Thyroid gland (tissue), 4 donors: ENCODE measurements at regions not wholly inside any gene's neighbourhood (a gene's known extent, or its start where the extent isn't known, plus 50 kb on each side); places are given as distances from the start of the nearest gene placed in this dataset.
"Not testable (repeated sequence)": the region's sequence is repeated elsewhere in the genome, so short reads cannot be mapped to it uniquely, and the experiment has no call there.

ENCODE experiments used
- DNase-seq, 2 donors: peaks; one replicate each; pipeline ENCODE4 v3.0.0-alpha.2; 2019
- H3K27ac ChIP-seq, 3 donors: fragments of 200-600 bp; sonication (generic); 1 replicate in 2 of 3; 2 replicates in 1 of 3; pipeline ENCODE4 v1.5.1; 2016 to 2019; ENCODE audit warnings: mild to moderate bottlenecking in 1 of 3, moderate library complexity in 1 of 3
- H3K27me3 ChIP-seq: fragments of 200-600 bp; sonication (generic); one replicate; pipeline ENCODE4 v1.5.1; 2019
- H3K36me3 ChIP-seq, 2 donors: fragments of 200-600 bp; sonication (generic); one replicate each; pipeline ENCODE4 v1.5.1; 2016 to 2019
- H3K4me1 ChIP-seq, 2 donors: fragments of 200-600 bp; sonication (generic); one replicate each; pipeline ENCODE4 v1.5.1; 2017 to 2019
- H3K4me3 ChIP-seq, 3 donors: fragments of 200-600 bp; sonication (generic); replicated peaks in 1 of 3; 1 replicate in 2 of 3; 2 replicates in 1 of 3; pipeline ENCODE4 v1.5.1; 2016; ENCODE audit warnings: mild to moderate bottlenecking in 1 of 3
- H3K9me3 ChIP-seq: fragments of 200-600 bp; sonication (generic); one replicate; pipeline ENCODE4 v1.5.1; 2017
- CTCF ChIP-seq, 6 experiments: fragments of 200-600 bp in 3 of 6; fragments of 450-650 bp in 3 of 6; sonication (generic) in 3 of 6; IDR thresholded peaks; one replicate each; pipeline ENCODE4 v1.5.1; 2016 to 2019; ENCODE audit warnings: antibody characterized with exemption in 6 of 6, mild to moderate bottlenecking in 2 of 6, inconsistent platforms in 1 of 6, moderate library complexity in 1 of 6
- POLR2A ChIP-seq, 2 donors: fragments of 450-650 bp; IDR thresholded peaks; one replicate each; pipeline ENCODE4 v1.6.1; 2017; ENCODE audit warnings: antibody characterized with exemption in 2 of 2, mild to moderate bottlenecking in 2 of 2, moderate library complexity in 1 of 2
- WGBS, 2 donors: methylation state at CpG; one replicate each; pipeline ENCODE4 v1.1.5; 2017; 5-methylcytosine and 5-hydroxymethylcytosine counted together
- intact Hi-C: fragments of 100-400 bp; cut with DNase I; formaldehyde crosslinking; loops from one replicate; pipeline ENCODE4 v1.15.1; 2023

- Histone ChIP-seq H3K9me3 (no peaks in the 10 kb centered on the region), H3K27me3 (no peaks in the 10 kb centered on the region), H3K27ac (no peak overlapping the region), H3K4me3 (no peak overlapping the region), H3K4me1 (no peaks in the 10 kb centered on the region), H3K36me3 (no peaks in the 10 kb centered on the region)
- intact Hi-C loops = no loop called here
- no peak for TF ChIP-seq CTCF (IDR thresholded peaks at IDR 0.05)
- TF ChIP-seq POLR2A (IDR thresholded peaks at IDR 0.05) = no peak
- DNase-seq = no peak
Observed at GRCh38 chr4:66373268-66373667, 703.0 kb upstream of the EPHA5 start.

GRCh38 chr4:66372706-66373105, 702.4 kb upstream of the EPHA5 start:
- H3K9me3 ChIP-seq = no peaks in the 10 kb centered on the region
- no peaks in the 10 kb centered on the region for H3K36me3 ChIP-seq
- no peaks in the 10 kb centered on the region for H3K27me3 ChIP-seq
- no peak overlapping the region for H3K27ac ChIP-seq
- TF ChIP-seq POLR2A (IDR thresholded peaks at IDR 0.05) (no peak), CTCF (IDR thresholded peaks at IDR 0.05) (no peak)
- H3K4me1 ChIP-seq = no peaks in the 10 kb centered on the region
- DNase-seq = no peak
- intact Hi-C loops = no loop called here
- no peak overlapping the region for H3K4me3 ChIP-seq
- 79 to 89% methylated on average over 6 of the region's 6 CpGs for WGBS, 2 donors

- no peaks in the 10 kb centered on the region for H3K4me1 ChIP-seq
Observed at GRCh38 chr4:66367043-66367660, 696.9 kb upstream of the EPHA5 start.

GRCh38 chr4:66360395-66360794, 690.1 kb upstream of the EPHA5 start:
- H3K9me3 ChIP-seq, H3K27me3 ChIP-seq, H3K27ac ChIP-seq, H3K4me3 ChIP-seq, intact Hi-C loops, DNase-seq, H3K4me1 ChIP-seq, H3K36me3 ChIP-seq: not testable (repeated sequence)
- 89 to 94% methylated on average over 8 of the region's 8 CpGs for WGBS, 2 donors

More at GRCh38 chr4:66367043-66367660, 696.9 kb upstream of the EPHA5 start:
- Histone ChIP-seq H3K9me3 (no peaks in the 10 kb centered on the region), H3K4me3 (no peak overlapping the region), H3K27me3 (no peaks in the 10 kb centered on the region), H3K36me3 (no peaks in the 10 kb centered on the region), H3K27ac (no peak overlapping the region)
- no peak for DNase-seq
- TF ChIP-seq POLR2A (IDR thresholded peaks at IDR 0.05) (no peak), CTCF (IDR thresholded peaks at IDR 0.05) (no peak)
- intact Hi-C loops = no loop called here
- WGBS, 2 donors = 87 to 88% methylated on average over 10 of the region's 10 CpGs

GRCh38 chr4:66357316-66357715, 687.0 kb upstream of the EPHA5 start:
- Histone ChIP-seq H3K9me3 (no peaks in the 10 kb centered on the region), H3K27ac (no peak overlapping the region), H3K27me3 (no peaks in the 10 kb centered on the region), H3K36me3 (no peaks in the 10 kb centered on the region), H3K4me3 (no peak overlapping the region), H3K4me1 (no peaks in the 10 kb centered on the region)
- 65 to 67% methylated on average over 2 of the region's 2 CpGs for WGBS, 2 donors
- DNase-seq = no peak
- TF ChIP-seq CTCF (IDR thresholded peaks at IDR 0.05) (no peak), POLR2A (IDR thresholded peaks at IDR 0.05) (no peak)
- intact Hi-C loops = no loop called here

- no peak overlapping the region for H3K27ac ChIP-seq
- intact Hi-C loops = no loop called here
- WGBS, 2 donors = 79 to 88% methylated on average over 2 of the region's 2 CpGs
- no peaks in the 10 kb centered on the region for H3K27me3 ChIP-seq
- H3K4me1 ChIP-seq = no peaks in the 10 kb centered on the region
- H3K36me3 ChIP-seq = no peaks in the 10 kb centered on the region
- H3K4me3 ChIP-seq = no peak overlapping the region
- TF ChIP-seq CTCF (IDR thresholded peaks at IDR 0.05) (no peak), POLR2A (IDR thresholded peaks at IDR 0.05) (no peak)
- DNase-seq = no peak
- no peaks in the 10 kb centered on the region for H3K9me3 ChIP-seq
Observed at GRCh38 chr4:66355328-66355727, 685.0 kb upstream of the EPHA5 start.
